ENCODE measurements at regions not wholly inside any gene's neighbourhood (a gene's known extent, or its start where the extent isn't known, plus 50 kb on each side); places are given as distances from the start of the nearest gene placed in this dataset.

DNA sequence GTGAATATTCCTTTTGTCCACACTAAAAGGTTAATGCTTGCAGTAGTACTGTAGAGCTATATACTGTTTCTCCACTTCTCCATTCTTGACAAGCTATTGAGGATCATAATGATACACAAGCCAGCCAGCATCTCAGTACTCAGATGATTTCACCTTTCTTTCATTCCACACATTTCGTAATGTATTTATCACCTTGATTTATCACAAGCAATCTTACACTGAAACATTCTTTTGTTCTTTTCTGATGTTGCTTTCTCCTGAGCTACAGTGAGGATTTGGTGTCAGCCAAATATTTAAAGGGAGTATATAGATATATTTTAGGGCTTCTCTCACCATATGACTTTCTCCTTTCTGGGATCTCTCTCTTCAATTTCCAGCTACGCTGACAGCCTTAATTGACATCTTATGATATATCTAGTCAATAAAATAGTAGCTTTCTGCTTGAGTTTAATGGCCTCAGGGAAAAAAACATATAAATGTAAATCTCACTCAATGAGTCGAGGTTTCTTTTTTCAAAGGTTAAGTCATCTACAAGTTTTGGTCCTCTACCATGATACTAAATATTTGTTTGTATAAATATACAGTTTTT, 1327.0 kb downstream of the NSUN3 start:
- H3K27ac ChIP-seq (ENCODE audit: low read length): no peak overlapping the region
- H3K4me3 ChIP-seq (ENCODE audit: low read depth in 1 of 2, low read length in 2 of 2): no peak overlapping the region
- H3K4me1 ChIP-seq (ENCODE audit: control insufficient read depth in 1 of 2, insufficient read depth in 2 of 2, low read length in 2 of 2): no peaks in the 10 kb centered on the region
- no peaks in the 10 kb centered on the region for H3K9me3 ChIP-seq (ENCODE audit: control insufficient read depth in 1 of 2, low read length in 2 of 2)
- H3K36me3 ChIP-seq (ENCODE audit: control insufficient read depth in 1 of 2, insufficient read depth in 2 of 2, low read length in 2 of 2): no peaks in the 10 kb centered on the region
- H3K27me3 ChIP-seq (ENCODE audit: low read depth, low read length): no peaks in the 10 kb centered on the region

DNA sequence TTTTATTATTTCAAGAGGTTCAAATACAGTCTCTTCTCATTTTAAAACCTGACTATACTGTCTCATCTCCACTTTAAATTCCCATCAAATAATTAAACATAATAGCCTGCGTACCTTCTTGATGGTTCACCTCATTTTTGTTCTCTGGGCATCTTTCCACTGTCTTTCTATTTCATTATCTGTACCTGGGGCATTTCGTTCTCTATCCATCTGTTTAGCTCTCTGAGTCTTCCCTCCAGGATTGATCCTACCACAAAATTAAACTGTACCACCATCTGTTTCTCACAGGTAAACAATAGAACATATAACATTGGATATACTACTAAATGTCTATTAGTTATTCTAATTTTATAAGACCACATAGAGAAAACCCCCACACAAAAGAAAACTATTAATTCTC, 1331.4 kb downstream of the NSUN3 start:
- Histone ChIP-seq H3K36me3 (ENCODE audit: control insufficient read depth in 1 of 2, insufficient read depth in 2 of 2, low read length in 2 of 2) (no peaks in the 10 kb centered on the region), H3K27me3 (ENCODE audit: low read depth, low read length) (no peaks in the 10 kb centered on the region), H3K27ac (ENCODE audit: low read length) (no peak overlapping the region), H3K4me1 (ENCODE audit: control insufficient read depth in 1 of 2, insufficient read depth in 2 of 2, low read length in 2 of 2) (no peaks in the 10 kb centered on the region), H3K4me3 (ENCODE audit: low read depth in 1 of 2, low read length in 2 of 2) (no peak overlapping the region), H3K9me3 (ENCODE audit: control insufficient read depth in 1 of 2, low read length in 2 of 2) (no peaks in the 10 kb centered on the region)

DNA sequence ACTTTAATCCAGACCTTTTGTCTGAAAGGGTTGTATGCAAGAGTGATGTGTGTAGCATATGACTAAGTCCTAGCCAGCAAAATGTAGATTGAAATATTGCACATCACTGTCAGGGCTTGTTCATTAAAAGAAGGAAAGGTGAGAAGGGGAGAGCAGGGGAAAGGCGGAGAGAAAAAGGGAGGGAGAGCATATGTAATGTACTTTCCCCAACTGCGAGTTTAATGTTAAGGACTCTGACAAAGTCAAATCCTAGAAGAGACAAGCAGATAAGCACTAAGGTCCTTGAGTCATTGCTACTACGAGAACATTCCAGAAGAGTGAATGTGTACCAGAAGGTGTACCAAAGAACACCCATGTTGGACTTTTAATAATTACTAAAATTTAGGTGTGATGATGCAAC, 1336.7 kb downstream of the NSUN3 start:
- Histone ChIP-seq H3K4me1 (ENCODE audit: control insufficient read depth in 1 of 2, insufficient read depth in 2 of 2, low read length in 2 of 2) (no peaks in the 10 kb centered on the region), H3K4me3 (ENCODE audit: low read depth in 1 of 2, low read length in 2 of 2) (no peak overlapping the region), H3K36me3 (ENCODE audit: control insufficient read depth in 1 of 2, insufficient read depth in 2 of 2, low read length in 2 of 2) (no peaks in the 10 kb centered on the region), H3K27ac (ENCODE audit: low read length) (no peak overlapping the region), H3K9me3 (ENCODE audit: control insufficient read depth in 1 of 2, low read length in 2 of 2) (no peaks in the 10 kb centered on the region), H3K27me3 (ENCODE audit: low read depth, low read length) (no peaks in the 10 kb centered on the region)

DNA sequence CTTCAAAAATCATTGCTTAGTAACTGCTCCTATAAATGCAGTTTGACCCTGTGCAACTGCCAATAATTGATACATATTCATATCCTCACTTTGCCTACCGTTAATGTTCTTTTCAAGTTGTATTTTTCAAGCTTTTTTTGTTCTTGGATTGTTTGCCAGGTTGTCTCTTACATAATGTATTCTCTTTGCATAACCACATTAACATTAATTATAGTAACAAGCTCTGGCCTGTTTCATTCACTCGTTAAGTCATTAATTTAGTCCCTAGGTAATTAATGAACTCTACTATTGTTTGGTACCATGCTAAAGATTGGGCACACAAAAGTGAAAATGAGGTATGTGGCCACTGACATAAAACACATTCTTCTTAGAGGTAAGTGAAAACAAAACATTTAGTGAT, 1338.8 kb downstream of the NSUN3 start:
- H3K4me1 ChIP-seq (ENCODE audit: control insufficient read depth in 1 of 2, insufficient read depth in 2 of 2, low read length in 2 of 2): no peaks in the 10 kb centered on the region
- no peak overlapping the region for H3K27ac ChIP-seq (ENCODE audit: low read length)
- no peaks in the 10 kb centered on the region for H3K36me3 ChIP-seq (ENCODE audit: control insufficient read depth in 1 of 2, insufficient read depth in 2 of 2, low read length in 2 of 2)
- no peak overlapping the region for H3K4me3 ChIP-seq (ENCODE audit: low read depth in 1 of 2, low read length in 2 of 2)
- H3K27me3 ChIP-seq (ENCODE audit: low read depth, low read length): no peaks in the 10 kb centered on the region
- no peaks in the 10 kb centered on the region for H3K9me3 ChIP-seq (ENCODE audit: control insufficient read depth in 1 of 2, low read length in 2 of 2)

DNA sequence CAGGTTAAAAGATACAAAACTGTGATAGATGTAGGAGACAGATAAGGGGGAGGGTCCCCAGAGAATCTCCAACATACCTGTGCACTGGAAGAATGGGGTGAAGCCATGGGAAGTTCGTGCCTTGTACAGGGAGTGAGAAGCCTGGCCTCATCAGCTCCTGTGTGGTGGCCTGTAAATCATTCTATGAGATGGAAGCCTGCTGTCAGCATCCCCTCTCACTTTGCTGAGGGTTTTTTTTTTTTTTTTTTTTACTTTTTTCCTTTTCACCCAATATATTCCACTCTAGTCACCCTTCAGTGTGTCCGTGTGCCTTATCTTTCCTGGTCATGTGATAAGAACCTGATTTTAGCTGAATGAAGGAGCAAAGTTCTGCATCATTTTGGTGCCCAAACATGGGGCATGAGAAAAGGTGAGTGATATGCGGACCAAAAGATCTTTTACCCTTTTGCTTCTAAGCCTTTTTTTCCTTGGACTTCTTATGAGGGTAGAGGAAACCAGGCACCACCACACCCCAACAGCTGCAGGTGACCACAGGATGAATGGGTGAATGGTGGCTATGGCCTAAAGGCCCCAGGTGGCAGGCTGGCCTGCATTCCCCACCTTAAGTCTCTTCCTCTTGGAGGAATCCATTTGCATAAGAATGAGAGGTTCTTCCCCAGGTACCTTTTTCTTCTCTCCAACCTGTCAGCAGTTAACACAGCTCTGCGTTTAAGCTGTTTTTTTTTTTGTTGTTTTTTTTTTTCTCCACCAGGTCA, 1345.0 kb downstream of the NSUN3 start:
- no peak overlapping the region for H3K4me3 ChIP-seq (ENCODE audit: low read depth in 1 of 2, low read length in 2 of 2)
- H3K27ac ChIP-seq (ENCODE audit: low read length): no peak overlapping the region
- no peaks in the 10 kb centered on the region for H3K4me1 ChIP-seq (ENCODE audit: control insufficient read depth in 1 of 2, insufficient read depth in 2 of 2, low read length in 2 of 2)
- H3K27me3 ChIP-seq (ENCODE audit: low read depth, low read length): no peaks in the 10 kb centered on the region
- H3K9me3 ChIP-seq (ENCODE audit: control insufficient read depth in 1 of 2, low read length in 2 of 2): no peaks in the 10 kb centered on the region
- no peaks in the 10 kb centered on the region for H3K36me3 ChIP-seq (ENCODE audit: control insufficient read depth in 1 of 2, insufficient read depth in 2 of 2, low read length in 2 of 2)

DNA sequence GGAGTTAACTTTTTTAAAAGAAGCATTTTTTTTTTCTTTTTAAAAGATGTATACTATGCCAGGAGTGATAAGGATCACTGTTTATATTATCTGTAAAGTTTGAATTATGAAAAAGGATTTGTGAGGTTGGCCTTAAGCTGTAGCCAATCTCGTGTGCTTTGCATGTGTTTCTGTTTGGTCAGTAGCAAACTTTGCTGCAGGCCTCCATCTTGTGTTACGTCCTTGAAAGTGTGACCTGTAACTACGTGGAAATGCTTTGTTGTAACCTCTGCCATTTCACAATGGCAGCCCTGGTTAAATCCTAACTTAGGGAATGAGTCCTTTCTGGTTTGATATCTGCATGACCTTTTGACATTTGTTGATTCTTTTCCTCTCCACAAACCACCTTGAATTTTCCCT, 1345.6 kb downstream of the NSUN3 start:
- Histone ChIP-seq H3K9me3 (ENCODE audit: control insufficient read depth in 1 of 2, low read length in 2 of 2) (no peaks in the 10 kb centered on the region), H3K4me3 (ENCODE audit: low read depth in 1 of 2, low read length in 2 of 2) (no peak overlapping the region), H3K36me3 (ENCODE audit: control insufficient read depth in 1 of 2, insufficient read depth in 2 of 2, low read length in 2 of 2) (no peaks in the 10 kb centered on the region), H3K27me3 (ENCODE audit: low read depth, low read length) (no peaks in the 10 kb centered on the region), H3K4me1 (ENCODE audit: control insufficient read depth in 1 of 2, insufficient read depth in 2 of 2, low read length in 2 of 2) (no peaks in the 10 kb centered on the region), H3K27ac (ENCODE audit: low read length) (no peak overlapping the region)

DNA sequence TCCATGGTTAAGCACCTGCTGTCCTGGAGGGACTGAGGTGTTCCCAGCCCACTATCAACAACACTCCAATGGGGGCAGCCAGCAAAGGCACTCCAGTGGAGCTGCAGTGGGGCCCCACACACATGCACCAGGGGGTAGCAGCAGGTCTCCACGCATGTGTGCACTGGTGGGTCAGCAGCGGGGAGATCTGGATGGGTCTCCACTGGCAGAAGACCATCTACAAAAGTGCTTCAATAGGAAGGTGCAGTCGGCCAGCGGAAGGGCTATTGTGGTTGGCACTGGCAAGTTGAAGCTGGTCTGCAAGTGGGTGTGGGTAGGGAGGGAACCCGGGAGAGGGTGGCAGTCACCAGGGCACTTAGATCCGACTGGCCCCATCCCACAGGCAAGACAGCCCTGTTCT, 1355.4 kb downstream of the NSUN3 start:
- H3K27me3 ChIP-seq (ENCODE audit: low read depth, low read length): no peaks in the 10 kb centered on the region
- H3K36me3 ChIP-seq (ENCODE audit: control insufficient read depth in 1 of 2, insufficient read depth in 2 of 2, low read length in 2 of 2): no peaks in the 10 kb centered on the region
- peaks cover 0 to 5% of the 10 kb centered on the region in 2 donors for H3K9me3 ChIP-seq (ENCODE audit: control insufficient read depth in 1 of 2, low read length in 2 of 2)
- H3K4me3 ChIP-seq (ENCODE audit: low read depth in 1 of 2, low read length in 2 of 2): no peak overlapping the region
- no peak overlapping the region for H3K27ac ChIP-seq (ENCODE audit: low read length)
- H3K4me1 ChIP-seq (ENCODE audit: control insufficient read depth in 1 of 2, insufficient read depth in 2 of 2, low read length in 2 of 2): no peaks in the 10 kb centered on the region

DNA sequence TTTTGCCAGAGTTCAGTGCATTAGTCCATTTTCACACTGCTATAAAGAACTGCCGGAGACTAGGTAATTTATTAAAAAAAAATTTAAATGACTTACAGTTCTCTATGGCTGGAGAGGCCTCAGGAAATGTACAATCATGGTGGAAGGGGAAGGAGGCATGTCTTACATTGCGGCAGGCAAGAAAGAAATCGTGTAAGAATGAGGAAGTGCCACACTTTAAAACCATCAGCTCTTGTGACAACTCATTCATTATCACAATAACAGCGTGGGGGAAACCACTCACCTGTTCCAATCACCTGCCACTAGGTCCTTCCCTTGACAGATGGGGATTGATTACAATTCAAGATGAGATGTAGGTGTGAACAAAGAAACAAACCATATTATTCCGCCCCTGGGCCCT, 1361.4 kb downstream of the NSUN3 start:
- Histone ChIP-seq H3K36me3 (ENCODE audit: control insufficient read depth in 1 of 2, insufficient read depth in 2 of 2, low read length in 2 of 2) (no peaks in the 10 kb centered on the region), H3K4me1 (ENCODE audit: control insufficient read depth in 1 of 2, insufficient read depth in 2 of 2, low read length in 2 of 2) (no peaks in the 10 kb centered on the region), H3K9me3 (ENCODE audit: control insufficient read depth in 1 of 2, low read length in 2 of 2) (peaks cover 0 to 2% of the 10 kb centered on the region in 2 donors), H3K27ac (ENCODE audit: low read length) (no peak overlapping the region), H3K4me3 (ENCODE audit: low read depth in 1 of 2, low read length in 2 of 2) (no peak overlapping the region), H3K27me3 (ENCODE audit: low read depth, low read length) (no peaks in the 10 kb centered on the region)

DNA sequence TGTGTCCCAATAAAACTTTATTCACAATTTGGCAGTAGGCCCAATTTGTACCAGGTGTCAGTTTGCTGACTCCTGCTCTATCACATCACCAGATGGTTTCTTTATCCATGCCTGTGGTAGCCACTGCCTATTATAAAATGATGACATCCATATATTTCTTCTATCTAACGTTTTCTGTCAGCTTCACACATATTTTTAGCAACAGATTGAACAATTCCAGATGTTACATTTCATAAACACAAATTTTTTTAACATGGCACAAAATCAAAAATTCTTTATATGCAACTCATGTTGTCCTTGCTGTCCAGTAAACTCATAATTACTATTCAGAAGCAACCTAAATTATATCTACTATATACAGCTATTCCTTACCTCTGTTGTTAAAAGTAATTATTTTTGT, 1371.6 kb downstream of the NSUN3 start:
- H3K27me3 ChIP-seq (ENCODE audit: low read depth, low read length): no peaks in the 10 kb centered on the region
- no peaks in the 10 kb centered on the region for H3K36me3 ChIP-seq (ENCODE audit: control insufficient read depth in 1 of 2, insufficient read depth in 2 of 2, low read length in 2 of 2)
- no peaks in the 10 kb centered on the region for H3K9me3 ChIP-seq (ENCODE audit: control insufficient read depth in 1 of 2, low read length in 2 of 2)
- no peak overlapping the region for H3K27ac ChIP-seq (ENCODE audit: low read length)
- H3K4me1 ChIP-seq (ENCODE audit: control insufficient read depth in 1 of 2, insufficient read depth in 2 of 2, low read length in 2 of 2): no peaks in the 10 kb centered on the region
- H3K4me3 ChIP-seq (ENCODE audit: low read depth in 1 of 2, low read length in 2 of 2): no peak overlapping the region

DNA sequence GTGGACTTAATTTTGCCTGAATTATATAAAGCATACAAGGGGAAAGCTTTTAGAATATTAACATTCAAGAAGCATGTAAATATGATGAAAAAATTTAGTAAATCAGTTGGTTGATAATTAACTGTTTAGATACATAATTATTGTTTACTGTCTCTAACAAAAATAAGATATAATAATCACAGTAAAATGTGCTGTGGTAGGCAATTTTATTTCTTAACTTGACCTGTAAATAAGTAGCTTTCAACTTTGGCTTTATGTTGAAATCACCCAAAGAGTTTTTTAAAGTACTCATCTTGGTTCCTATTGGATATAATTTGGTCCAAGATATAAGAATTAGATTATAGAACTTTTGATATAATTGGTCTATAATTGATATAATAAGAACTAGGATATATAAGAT, 1374.5 kb downstream of the NSUN3 start:
- no peaks in the 10 kb centered on the region for H3K4me1 ChIP-seq (ENCODE audit: control insufficient read depth in 1 of 2, insufficient read depth in 2 of 2, low read length in 2 of 2)
- no peak overlapping the region for H3K4me3 ChIP-seq (ENCODE audit: low read depth in 1 of 2, low read length in 2 of 2)
- H3K27ac ChIP-seq (ENCODE audit: low read length): no peak overlapping the region
- H3K27me3 ChIP-seq (ENCODE audit: low read depth, low read length): no peaks in the 10 kb centered on the region
- H3K36me3 ChIP-seq (ENCODE audit: control insufficient read depth in 1 of 2, insufficient read depth in 2 of 2, low read length in 2 of 2): no peaks in the 10 kb centered on the region
- H3K9me3 ChIP-seq (ENCODE audit: control insufficient read depth in 1 of 2, low read length in 2 of 2): no peaks in the 10 kb centered on the region

DNA sequence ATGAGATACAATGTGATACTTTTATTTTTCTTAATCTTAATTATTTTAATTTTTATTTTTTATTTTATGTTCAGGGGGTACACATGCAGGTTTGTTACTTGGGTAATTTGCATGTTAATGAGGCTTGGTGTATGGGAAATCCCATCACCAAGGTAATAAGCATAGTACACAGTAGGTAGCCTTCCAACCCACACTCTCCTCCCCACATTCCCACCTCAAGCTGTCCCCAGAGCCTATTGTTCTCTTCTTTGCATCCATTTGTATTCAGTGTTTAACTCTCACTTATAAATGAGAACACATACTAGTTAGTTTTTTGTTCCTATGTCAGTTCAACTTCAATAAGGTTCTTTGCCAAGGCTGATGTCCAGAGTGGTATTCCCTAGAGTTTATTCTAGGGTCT, 1375.4 kb downstream of the NSUN3 start:
- no peaks in the 10 kb centered on the region for H3K9me3 ChIP-seq (ENCODE audit: control insufficient read depth in 1 of 2, low read length in 2 of 2)
- H3K27me3 ChIP-seq (ENCODE audit: low read depth, low read length): no peaks in the 10 kb centered on the region
- no peak overlapping the region for H3K4me3 ChIP-seq (ENCODE audit: low read depth in 1 of 2, low read length in 2 of 2)

DNA sequence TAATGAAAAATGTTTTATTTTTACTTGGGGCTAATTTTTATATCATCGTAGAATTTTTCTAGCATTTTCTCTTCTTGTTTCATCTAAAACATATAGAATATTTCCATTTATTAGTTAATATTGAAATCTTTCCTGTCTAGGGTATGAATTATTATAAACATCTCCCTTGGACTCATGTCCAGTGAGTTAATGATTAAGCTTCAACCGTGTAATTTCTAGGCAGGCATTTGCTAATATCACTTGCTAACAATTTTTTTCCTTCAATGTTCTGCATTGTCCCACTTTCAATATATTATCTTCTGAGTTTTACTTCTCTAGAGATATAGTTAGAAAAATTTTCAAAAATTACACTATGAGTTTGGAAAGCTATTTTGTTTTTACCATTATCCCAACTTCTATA, 1371.6 kb upstream of the EPHA6 start:
- no peak overlapping the region for H3K4me3 ChIP-seq (ENCODE audit: low read depth in 1 of 2, low read length in 2 of 2)
- no peak overlapping the region for H3K27ac ChIP-seq (ENCODE audit: low read length)
- no peaks in the 10 kb centered on the region for H3K9me3 ChIP-seq (ENCODE audit: control insufficient read depth in 1 of 2, low read length in 2 of 2)
- H3K4me1 ChIP-seq (ENCODE audit: control insufficient read depth in 1 of 2, insufficient read depth in 2 of 2, low read length in 2 of 2): no peaks in the 10 kb centered on the region
- H3K27me3 ChIP-seq (ENCODE audit: low read depth, low read length): no peaks in the 10 kb centered on the region
- H3K36me3 ChIP-seq (ENCODE audit: control insufficient read depth in 1 of 2, insufficient read depth in 2 of 2, low read length in 2 of 2): no peaks in the 10 kb centered on the region

More for the DNA sequence above, 1375.4 kb downstream of the NSUN3 start:
- H3K4me1 ChIP-seq (ENCODE audit: control insufficient read depth in 1 of 2, insufficient read depth in 2 of 2, low read length in 2 of 2): no peaks in the 10 kb centered on the region
- no peaks in the 10 kb centered on the region for H3K36me3 ChIP-seq (ENCODE audit: control insufficient read depth in 1 of 2, insufficient read depth in 2 of 2, low read length in 2 of 2)
- no peak overlapping the region for H3K27ac ChIP-seq (ENCODE audit: low read length)
